ENCODE measurements at regions not wholly inside any gene's neighbourhood (a gene's known extent, or its start where the extent isn't known, plus 50 kb on each side); places are given as distances from the start of the nearest gene placed in this dataset.
"Not testable (repeated sequence)": the region's sequence is repeated elsewhere in the genome, so short reads cannot be mapped to it uniquely, and the experiment has no call there.

- H3K27ac Mint-ChIP-seq, result no peak overlapping the region
These were observed 141.4 kb upstream of the SULF2 start for GRCh38 chr20:47926731-47927130.

GRCh38 chr20:47925593-47925992, 140.3 kb upstream of the SULF2 start:
- Mint-ChIP-seq H3K27me3 (peaks cover 12% of the 10 kb centered on the region), H3K4me3 (no peak overlapping the region), H3K36me3 (no peaks in the 10 kb centered on the region), H3K4me1 (no peaks in the 10 kb centered on the region), H3K9me3 (no peaks in the 10 kb centered on the region), H3K27ac (no peak overlapping the region)

More at GRCh38 chr20:47926731-47927130, 141.4 kb upstream of the SULF2 start:
- H3K4me1 Mint-ChIP-seq, result no peaks in the 10 kb centered on the region
- H3K4me3 Mint-ChIP-seq, result no peak overlapping the region
- H3K27me3 Mint-ChIP-seq, result peaks cover 7% of the 10 kb centered on the region
- no peaks in the 10 kb centered on the region for H3K36me3 Mint-ChIP-seq
- no peaks in the 10 kb centered on the region for H3K9me3 Mint-ChIP-seq

GRCh38 chr20:47922269-47922668, 137.0 kb upstream of the SULF2 start:
- Mint-ChIP-seq H3K27me3 (peaks cover 12% of the 10 kb centered on the region), H3K27ac (no peak overlapping the region), H3K36me3 (no peaks in the 10 kb centered on the region), H3K9me3 (no peaks in the 10 kb centered on the region), H3K4me1 (no peaks in the 10 kb centered on the region), H3K4me3 (no peak overlapping the region)

- H3K9me3 Mint-ChIP-seq, H3K4me3 Mint-ChIP-seq, H3K4me1 Mint-ChIP-seq, H3K36me3 Mint-ChIP-seq, H3K27ac Mint-ChIP-seq: not testable (repeated sequence)
- H3K27me3 Mint-ChIP-seq, result peaks cover 12% of the 10 kb centered on the region
These were observed 136.5 kb upstream of the SULF2 start for GRCh38 chr20:47921829-47922228.

GRCh38 chr20:47921408-47921807, 136.1 kb upstream of the SULF2 start:
- no peak overlapping the region for H3K27ac Mint-ChIP-seq
- no peak overlapping the region for H3K4me3 Mint-ChIP-seq
- no peaks in the 10 kb centered on the region for H3K9me3 Mint-ChIP-seq
- H3K27me3 Mint-ChIP-seq, result peaks cover 12% of the 10 kb centered on the region
- H3K4me1 Mint-ChIP-seq, result no peaks in the 10 kb centered on the region
- H3K36me3 Mint-ChIP-seq, result no peaks in the 10 kb centered on the region

- Mint-ChIP-seq H3K27me3 (peaks cover 9% of the 10 kb centered on the region), H3K4me1 (no peaks in the 10 kb centered on the region), H3K27ac (no peak overlapping the region), H3K36me3 (no peaks in the 10 kb centered on the region), H3K4me3 (no peak overlapping the region), H3K9me3 (no peaks in the 10 kb centered on the region)
These were observed 132.3 kb upstream of the SULF2 start for GRCh38 chr20:47917549-47918070.

GRCh38 chr20:47915495-47915894, 130.2 kb upstream of the SULF2 start:
- Mint-ChIP-seq H3K36me3 (no peaks in the 10 kb centered on the region), H3K27ac (no peak overlapping the region), H3K4me1 (no peaks in the 10 kb centered on the region), H3K9me3 (no peaks in the 10 kb centered on the region), H3K4me3 (no peak overlapping the region), H3K27me3 (peaks cover 3% of the 10 kb centered on the region)

GRCh38 chr20:47914792-47915191, 129.5 kb upstream of the SULF2 start:
- no peak overlapping the region for H3K27ac Mint-ChIP-seq
- H3K4me1 Mint-ChIP-seq, result no peaks in the 10 kb centered on the region
- H3K36me3 Mint-ChIP-seq, result no peaks in the 10 kb centered on the region
- H3K9me3 Mint-ChIP-seq, result no peaks in the 10 kb centered on the region
- H3K27me3 Mint-ChIP-seq, result peaks cover 3% of the 10 kb centered on the region
- no peak overlapping the region for H3K4me3 Mint-ChIP-seq

GRCh38 chr20:47912786-47913501, 127.7 kb upstream of the SULF2 start:
- H3K9me3 Mint-ChIP-seq, H3K4me1 Mint-ChIP-seq, H3K4me3 Mint-ChIP-seq, H3K27ac Mint-ChIP-seq, H3K36me3 Mint-ChIP-seq, H3K27me3 Mint-ChIP-seq: not testable (repeated sequence)

- not testable (repeated sequence) for H3K9me3 Mint-ChIP-seq, H3K27ac Mint-ChIP-seq, H3K36me3 Mint-ChIP-seq, H3K27me3 Mint-ChIP-seq, H3K4me1 Mint-ChIP-seq, H3K4me3 Mint-ChIP-seq
These were observed 126.9 kb upstream of the SULF2 start for GRCh38 chr20:47912165-47912564.

GRCh38 chr20:47909696-47910369, 124.6 kb upstream of the SULF2 start:
- H3K27ac Mint-ChIP-seq, H3K36me3 Mint-ChIP-seq, H3K4me3 Mint-ChIP-seq, H3K9me3 Mint-ChIP-seq, H3K27me3 Mint-ChIP-seq, H3K4me1 Mint-ChIP-seq: not testable (repeated sequence)

GRCh38 chr20:47908361-47909035, 123.2 kb upstream of the SULF2 start:
- H3K36me3 Mint-ChIP-seq, H3K4me3 Mint-ChIP-seq, H3K4me1 Mint-ChIP-seq, H3K27me3 Mint-ChIP-seq, H3K27ac Mint-ChIP-seq, H3K9me3 Mint-ChIP-seq: not testable (repeated sequence)

GRCh38 chr20:47907951-47908350, 122.7 kb upstream of the SULF2 start:
- not testable (repeated sequence) for H3K9me3 Mint-ChIP-seq, H3K27me3 Mint-ChIP-seq, H3K36me3 Mint-ChIP-seq, H3K27ac Mint-ChIP-seq, H3K4me1 Mint-ChIP-seq, H3K4me3 Mint-ChIP-seq

- no peaks in the 10 kb centered on the region for H3K36me3 Mint-ChIP-seq
- no peak overlapping the region for H3K27ac Mint-ChIP-seq
- no peak overlapping the region for H3K4me3 Mint-ChIP-seq
- no peaks in the 10 kb centered on the region for H3K9me3 Mint-ChIP-seq
- H3K27me3 Mint-ChIP-seq, result peaks cover 6% of the 10 kb centered on the region
- no peaks in the 10 kb centered on the region for H3K4me1 Mint-ChIP-seq
These were observed 121.9 kb upstream of the SULF2 start for GRCh38 chr20:47907031-47907675.

- Mint-ChIP-seq H3K4me1 (no peaks in the 10 kb centered on the region), H3K9me3 (no peaks in the 10 kb centered on the region), H3K36me3 (no peaks in the 10 kb centered on the region), H3K27ac (no peak overlapping the region), H3K4me3 (no peak overlapping the region), H3K27me3 (peaks cover 3% of the 10 kb centered on the region)
These were observed 121.0 kb upstream of the SULF2 start for GRCh38 chr20:47906348-47906660.

All from activated naive CD4-positive, alpha-beta T cell treated with anti-CD3 and anti-CD28 coated beads, Interleukin-2, amount 50 U/mL, for 24 hours (primary cell).